HG03159 (cell line): ENCODE measurements at regions not wholly inside any gene's neighbourhood (a gene's known extent, or its start where the extent isn't known, plus 50 kb on each side); places are given as distances from the start of the nearest gene placed in this dataset.

Experiments used
- ATAC-seq: cut with Tn5 transposase; IDR thresholded peaks from one replicate; pipeline ENCODE4 v1.9.1; 2021; ENCODE audit warnings: mild to moderate bottlenecking, moderate library complexity; ENCODE audit not compliant: unreplicated experiment

GRCh38 chr5:173689171-173689736, 72.8 kb upstream of the BOD1 start:
- ATAC-seq: no peak

- peak; percentile 50 for ATAC-seq
These were observed 73.4 kb upstream of the BOD1 start for GRCh38 chr5:173689737-173690360.

DNA sequence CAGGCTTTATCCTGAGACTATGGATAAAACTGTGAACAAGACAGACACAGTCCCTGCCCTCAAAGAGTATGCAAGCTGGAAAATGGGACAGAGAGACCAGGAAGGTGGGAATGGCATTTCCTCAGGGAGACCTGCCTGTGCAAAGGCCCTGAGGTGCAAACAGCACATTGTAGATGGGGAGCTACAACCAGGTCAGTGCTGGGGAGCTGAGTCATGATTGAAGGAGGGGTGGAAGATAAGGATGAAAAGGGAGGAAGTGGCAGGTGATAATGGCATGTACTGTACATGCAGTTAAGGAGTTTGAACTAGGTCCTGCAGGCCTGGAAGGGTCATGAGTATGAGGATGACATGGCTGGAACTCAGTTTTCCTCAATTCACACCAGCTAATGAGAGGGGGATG, 75.5 kb upstream of the BOD1 start:
- ATAC-seq: no peak

DNA sequence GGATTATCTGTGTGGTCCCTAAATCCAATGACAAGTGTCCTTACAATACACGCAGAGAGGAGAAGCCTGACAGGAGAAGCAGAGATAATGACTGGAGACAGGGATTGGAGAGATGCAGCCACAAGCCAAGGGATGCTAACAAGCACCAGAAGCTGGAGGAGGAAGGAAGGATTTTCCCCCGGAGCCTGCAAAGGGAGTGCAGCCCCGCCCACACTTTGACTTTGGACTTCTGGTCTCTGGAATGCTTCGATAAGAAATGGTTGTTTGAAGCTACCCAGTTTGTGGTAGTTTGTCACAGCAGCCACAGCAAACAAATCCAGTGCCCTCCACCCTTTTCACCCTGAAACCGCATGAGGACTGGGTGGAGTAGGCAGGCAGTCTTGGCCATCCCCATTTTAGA, 77.2 kb upstream of the BOD1 start:
- ATAC-seq: no peak

DNA sequence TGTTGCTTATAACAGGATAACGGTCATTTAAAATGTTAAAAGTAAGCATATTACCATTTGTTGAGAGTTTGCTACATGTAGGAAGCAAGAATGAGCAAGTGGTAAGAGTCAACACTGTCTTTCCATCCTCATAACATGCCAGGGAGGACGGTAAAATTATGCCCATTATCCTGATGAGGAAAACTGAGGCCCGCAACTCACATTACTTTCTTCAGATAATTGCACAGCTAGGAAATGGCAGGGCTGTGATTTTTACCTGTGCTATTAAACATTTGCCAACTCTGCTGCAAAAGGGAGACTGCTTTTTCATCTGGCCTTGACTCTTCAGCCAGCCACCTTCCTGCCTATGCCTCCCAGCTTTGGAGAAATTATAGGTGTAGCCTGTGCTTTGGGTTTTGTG, 79.8 kb upstream of the BOD1 start:
- no peak for ATAC-seq

DNA sequence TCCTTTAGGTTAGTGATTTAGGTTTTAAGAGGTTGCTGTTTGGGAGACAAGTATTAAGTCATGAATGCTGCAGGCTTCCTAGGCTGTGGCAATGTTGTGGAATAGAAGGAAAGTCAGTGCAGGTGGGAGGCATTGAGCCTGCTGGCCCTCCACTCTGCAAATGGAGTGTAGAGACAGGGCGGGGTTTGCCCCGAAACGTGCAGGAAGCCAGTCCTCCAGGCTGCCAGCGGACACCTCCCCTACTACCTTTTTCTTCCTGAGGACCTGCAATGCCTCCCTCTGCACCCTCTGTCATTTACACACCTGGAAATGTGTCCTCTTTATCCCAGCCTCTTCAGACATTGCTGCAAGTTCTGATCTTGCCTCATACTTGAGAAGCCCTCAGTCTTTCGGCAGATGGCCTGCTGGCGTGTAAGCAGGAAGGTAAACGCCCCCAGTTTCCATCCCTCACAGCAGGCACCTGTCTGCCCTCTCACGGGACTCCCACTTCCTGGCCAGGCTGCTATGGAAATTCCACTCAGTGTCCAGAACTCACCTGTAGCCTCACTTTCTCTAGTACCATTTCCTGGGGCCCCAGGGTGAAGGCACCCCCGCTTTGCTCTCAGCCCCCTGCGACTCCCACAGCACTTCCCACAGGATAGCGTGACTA, 81.6 kb upstream of the BOD1 start:
- no peak for ATAC-seq

GRCh38 chr5:173699966-173700365, 83.5 kb upstream of the BOD1 start:
- no peak for ATAC-seq

- ATAC-seq: no peak
These were observed 87.0 kb upstream of the BOD1 start for GRCh38 chr5:173703466-173703865.

DNA sequence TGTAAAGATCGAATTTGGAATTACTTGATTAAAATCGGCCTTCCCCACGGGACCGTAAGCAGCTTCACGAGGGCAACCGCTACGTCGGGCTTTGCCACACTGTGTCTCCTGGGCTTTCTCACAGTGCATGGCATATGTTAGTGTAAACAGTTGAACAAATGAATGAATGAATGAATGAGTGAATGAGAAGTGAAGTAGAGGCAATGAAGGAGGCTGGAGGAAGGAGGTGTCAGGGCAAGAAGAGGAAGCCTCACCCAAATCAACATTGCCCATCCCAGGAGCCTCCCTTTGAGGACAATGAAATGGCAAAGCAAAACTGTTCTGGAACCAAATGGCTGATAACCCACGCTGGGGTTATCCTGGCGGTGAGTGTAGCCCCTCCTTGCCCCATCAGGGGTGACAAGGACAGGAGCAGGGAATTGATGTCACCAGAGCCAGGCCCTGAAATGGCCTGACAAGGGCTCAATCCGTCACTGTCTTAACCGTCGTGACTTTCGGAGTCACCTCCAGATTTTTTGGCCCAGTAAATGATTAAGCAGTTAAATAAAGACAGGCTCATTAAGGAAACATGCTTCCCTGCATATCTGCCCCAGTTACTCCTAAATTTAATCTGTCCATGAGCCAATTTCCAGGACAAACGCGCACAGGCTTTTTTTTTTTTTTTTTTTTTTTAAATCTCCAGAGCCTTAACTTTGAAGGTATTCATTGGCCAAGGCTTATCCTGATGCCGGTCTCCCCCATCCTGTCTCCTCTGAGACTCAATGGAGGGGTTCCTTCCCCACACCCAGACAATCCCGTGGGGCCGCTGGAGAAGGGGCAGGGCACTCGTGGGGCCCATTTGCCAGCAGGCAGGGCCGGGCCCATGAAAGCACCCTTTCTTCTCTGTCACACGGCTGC, 88.4 kb upstream of the BOD1 start:
- no peak for ATAC-seq

DNA sequence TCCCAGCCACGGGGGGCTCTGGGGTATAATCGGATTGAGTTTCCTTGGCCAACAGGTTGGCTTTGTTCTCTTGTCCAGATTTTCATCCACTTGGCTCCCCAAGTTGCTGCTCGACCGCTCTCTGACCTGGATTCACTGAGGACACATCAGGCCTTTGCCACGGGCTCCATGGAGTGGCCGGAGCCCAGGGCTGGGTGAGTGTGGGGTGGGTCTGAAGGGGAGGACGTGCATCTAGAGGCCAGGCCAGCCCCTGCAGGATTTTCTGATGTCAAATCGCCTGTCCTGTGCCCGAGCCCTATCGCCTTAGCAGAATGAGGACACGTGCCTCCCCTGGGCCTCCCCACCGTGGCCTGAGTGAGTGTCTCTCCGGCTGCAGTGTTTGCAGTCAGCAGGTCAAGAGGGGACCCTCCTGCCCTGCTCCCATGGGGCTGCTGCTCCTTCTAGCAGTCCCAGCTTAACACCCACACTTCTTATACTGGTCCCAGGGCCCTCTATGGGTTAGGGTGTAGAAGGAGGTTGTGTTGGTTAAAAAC, 89.1 kb upstream of the BOD1 start:
- no peak for ATAC-seq

GRCh38 chr5:173706700-173707099, 90.2 kb upstream of the BOD1 start:
- ATAC-seq: no peak

DNA sequence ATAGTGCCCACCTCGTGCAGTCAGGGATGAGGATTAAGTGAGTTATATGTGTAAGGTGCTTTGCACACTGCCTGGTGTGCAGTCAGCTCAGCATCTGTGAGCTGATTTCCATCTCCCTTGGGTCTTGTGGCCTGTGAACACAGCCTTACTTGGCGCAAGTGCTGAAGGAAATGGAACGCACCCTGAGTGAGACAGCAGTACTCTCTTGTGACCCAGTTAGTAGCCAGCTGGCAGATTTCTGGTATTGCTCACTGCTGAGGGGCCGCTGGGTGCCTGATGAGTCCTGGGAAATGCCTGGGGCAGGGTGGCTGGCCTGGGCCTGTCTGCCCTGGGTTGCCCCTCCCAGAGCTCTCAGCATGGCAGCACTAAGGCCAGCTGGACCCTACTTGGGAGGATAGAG, 90.9 kb upstream of the BOD1 start:
- ATAC-seq: peak; percentile 63

DNA sequence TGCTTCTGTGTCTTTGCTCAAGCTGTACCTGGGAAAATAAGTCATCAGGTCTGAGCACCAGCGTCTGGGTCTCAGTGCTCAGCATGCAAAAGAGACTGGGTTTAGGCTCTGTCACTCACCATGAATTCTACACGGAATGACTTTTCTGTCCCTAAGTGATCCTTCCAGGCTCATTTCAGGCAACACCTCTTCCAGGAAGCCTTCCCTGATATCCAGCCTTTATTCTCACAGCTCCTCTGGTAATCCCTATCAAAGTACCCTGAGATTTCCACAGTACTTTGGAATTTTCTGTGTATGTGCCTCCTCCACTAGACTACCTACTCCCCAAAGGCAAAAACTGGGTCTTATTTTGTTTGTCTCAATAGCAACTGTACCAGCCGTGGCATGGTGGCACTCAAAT, 92.7 kb upstream of the BOD1 start:
- ATAC-seq: no peak

- no peak for ATAC-seq
These were observed 93.3 kb upstream of the BOD1 start for GRCh38 chr5:173709761-173710160.

DNA sequence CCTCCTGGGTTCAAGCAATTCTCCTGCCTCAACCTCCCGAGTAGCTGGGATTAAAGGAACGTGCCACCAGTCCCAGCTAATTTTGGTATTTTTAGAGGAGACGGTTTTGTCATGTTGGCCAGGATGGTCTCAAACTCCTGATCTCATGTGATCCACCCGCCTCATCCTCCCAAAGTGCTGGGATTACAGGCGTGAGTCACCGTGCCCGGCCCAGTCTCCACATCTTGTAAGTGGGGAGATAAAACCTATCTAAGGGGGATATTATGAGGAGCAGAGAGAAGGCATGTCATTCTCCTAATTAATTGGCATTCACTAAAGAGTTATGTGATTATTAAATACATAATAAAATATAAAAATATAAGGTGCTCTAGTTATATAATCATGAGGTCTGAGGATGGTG, 94.1 kb upstream of the BOD1 start:
- ATAC-seq: no peak

DNA sequence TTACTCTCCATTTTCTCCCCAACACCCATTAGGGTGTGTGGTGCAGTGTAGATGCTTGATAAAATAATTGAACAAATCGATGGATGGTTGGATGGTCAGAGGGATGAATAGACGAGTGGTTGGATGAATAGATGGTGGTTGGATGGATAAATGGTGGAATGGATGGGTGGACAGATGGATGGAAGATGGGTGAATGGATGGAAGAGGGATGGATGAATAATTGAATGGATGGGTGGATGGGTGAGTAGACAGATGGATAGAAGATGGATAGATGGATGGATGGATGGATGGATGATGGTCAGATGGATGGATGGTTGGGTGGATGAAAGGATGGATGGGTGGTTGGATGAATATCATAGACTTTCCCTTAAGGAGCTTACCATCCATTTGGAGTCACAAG, 95.0 kb upstream of the BOD1 start:
- ATAC-seq: no peak

GRCh38 chr5:173712609-173713175, 96.2 kb upstream of the BOD1 start:
- no peak for ATAC-seq

DNA sequence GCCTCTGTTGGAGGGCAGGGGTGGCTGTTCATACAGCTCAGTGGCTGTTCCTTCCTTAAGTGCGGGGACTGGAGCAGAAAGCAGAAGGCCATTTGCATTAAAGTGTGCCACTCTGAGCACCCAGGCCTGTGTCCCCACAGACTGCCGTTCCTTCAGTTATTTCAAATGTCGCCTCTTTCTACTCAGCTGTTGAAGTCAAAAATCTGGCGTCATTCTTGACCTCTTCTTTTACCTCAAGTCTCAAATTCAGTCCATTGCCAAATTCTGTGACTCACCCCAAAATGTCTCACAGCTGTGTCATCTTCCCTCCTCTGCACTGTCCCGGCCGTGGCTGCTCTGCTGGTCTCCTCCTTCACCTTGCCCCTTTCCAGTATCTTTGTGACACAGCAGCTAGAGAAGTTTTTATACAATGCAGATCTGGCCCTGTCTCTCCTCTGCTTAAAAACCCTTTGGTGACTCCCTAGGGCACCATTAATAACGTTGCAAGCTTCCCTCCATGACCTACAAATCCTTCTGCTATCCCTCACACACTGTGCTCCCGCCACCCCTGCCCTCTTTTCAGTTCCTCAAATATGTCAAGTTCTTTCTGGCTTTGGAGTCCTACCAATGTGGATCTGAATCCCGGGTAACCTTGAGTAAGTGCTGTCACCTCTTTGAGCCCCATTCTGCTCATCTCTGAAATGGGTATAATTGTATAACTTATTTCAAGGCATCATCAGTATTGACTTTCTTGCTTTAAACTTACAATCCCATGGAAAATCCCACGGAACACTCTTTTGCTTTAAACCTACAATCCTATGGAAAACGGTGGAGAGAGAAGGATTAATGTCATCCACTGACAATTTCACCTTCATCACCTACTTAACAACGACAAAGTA, 98.3 kb upstream of the BOD1 start:
- no peak for ATAC-seq

DNA sequence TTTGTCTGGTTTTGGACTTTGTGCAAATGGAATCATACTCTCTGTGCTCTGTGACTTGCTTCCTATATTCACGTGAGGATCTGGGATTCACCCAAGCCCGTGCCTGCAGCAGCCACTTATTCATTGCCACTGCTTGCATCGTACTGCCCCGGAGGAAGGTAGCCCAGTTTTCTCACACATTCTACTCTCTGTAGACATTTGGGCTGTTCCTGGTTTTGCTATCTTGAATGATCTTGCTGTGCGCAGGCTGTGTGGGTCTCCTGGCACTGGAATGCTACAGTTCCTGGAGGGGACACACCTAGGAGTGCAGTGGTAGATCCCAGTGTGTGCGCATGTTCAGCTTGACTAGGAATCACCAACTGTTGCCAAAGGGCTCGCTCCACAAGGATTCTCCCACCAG, 99.2 kb upstream of the BOD1 start:
- no peak for ATAC-seq

DNA sequence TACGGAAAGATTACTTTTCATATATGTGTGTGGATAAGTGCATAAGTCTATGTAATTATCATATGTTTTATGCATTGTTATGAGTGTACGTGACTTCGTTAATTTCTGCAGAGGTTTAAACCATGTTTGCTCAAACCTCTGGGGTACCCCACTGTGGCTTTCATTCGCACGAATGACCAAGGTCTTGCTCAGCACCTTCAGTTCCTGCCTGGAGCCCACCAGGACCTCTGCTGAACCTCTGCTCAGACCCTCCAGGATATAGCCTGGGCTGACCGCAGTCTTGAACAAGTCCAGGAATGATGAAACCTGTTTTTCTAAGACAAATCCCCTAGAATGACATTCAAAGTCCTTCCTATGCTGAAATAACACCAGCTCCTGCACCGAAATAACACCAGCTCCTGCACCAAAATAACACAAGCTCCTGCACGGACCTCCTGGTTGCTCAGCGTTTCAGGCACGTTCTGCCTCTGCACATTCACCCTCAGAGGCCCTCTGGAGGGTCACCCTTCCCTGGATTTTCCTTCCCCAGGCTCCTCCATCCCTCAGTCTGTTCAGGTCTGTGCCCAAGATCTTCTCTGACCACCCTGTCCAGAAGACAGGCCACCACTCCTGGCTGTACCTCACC, 99.7 kb upstream of the BOD1 start:
- no peak for ATAC-seq
